GM20000 (cell line): ENCODE measurements at regions not wholly inside any gene's neighbourhood (a gene's known extent, or its start where the extent isn't known, plus 50 kb on each side); places are given as distances from the start of the nearest gene placed in this dataset.

Experiments
- DNase-seq: peaks from one replicate; pipeline ENCODE4 v3.0.0; 2012; ENCODE audit warnings: low spot score
- TF ChIP-seq, protein P1 (sequence below): IDR thresholded peaks from 2 replicates; pipeline ENCODE4 v1.5.1; 2012; ENCODE audit warnings: mild to moderate bottlenecking, control low read depth; ENCODE audit errors: extremely low read depth, missing control alignments

DNA sequence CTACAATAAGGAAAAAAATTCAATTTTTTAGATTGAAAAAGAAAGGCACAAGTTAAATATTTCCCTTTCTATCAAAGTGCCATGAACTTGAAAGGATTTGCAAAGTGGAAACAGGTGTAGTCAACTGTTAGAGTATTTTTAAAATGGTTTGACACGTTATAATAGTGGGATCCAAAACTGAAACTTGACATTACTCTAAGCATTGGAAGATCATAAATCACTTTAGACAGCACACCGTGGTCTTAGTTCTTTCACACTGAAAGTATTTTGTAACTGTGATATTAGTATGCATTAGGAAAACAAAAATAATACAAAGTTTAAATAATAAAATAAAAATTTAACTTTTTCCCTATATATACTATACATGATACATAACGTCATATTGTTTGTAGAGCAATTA lies 933.1 kb downstream of the EPHA3 start:
- DNase-seq = no peak
- TF ChIP-seq, protein P1, sequence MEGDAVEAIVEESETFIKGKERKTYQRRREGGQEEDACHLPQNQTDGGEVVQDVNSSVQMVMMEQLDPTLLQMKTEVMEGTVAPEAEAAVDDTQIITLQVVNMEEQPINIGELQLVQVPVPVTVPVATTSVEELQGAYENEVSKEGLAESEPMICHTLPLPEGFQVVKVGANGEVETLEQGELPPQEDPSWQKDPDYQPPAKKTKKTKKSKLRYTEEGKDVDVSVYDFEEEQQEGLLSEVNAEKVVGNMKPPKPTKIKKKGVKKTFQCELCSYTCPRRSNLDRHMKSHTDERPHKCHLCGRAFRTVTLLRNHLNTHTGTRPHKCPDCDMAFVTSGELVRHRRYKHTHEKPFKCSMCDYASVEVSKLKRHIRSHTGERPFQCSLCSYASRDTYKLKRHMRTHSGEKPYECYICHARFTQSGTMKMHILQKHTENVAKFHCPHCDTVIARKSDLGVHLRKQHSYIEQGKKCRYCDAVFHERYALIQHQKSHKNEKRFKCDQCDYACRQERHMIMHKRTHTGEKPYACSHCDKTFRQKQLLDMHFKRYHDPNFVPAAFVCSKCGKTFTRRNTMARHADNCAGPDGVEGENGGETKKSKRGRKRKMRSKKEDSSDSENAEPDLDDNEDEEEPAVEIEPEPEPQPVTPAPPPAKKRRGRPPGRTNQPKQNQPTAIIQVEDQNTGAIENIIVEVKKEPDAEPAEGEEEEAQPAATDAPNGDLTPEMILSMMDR = no peak

DNA sequence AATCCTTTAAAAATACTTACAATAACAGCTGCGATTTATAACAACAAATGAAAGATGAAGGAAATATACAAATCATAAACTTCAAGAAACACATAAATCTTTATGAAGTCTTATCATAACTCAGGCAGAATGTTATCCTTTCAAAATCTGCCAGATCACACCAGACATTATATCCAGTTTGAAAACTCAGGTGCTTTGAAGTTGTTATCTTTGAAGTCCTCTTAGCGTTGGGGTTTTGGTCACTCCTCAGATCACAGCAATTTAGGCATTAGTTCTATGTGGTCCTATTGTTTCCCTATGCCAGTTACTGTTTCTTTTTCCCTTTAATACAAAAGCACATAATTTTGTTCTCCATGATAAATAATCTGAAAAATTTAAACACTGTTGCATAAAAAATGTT lies 934.6 kb downstream of the EPHA3 start:
- TF ChIP-seq, protein P1 = no peak
- DNase-seq = no peak

DNA sequence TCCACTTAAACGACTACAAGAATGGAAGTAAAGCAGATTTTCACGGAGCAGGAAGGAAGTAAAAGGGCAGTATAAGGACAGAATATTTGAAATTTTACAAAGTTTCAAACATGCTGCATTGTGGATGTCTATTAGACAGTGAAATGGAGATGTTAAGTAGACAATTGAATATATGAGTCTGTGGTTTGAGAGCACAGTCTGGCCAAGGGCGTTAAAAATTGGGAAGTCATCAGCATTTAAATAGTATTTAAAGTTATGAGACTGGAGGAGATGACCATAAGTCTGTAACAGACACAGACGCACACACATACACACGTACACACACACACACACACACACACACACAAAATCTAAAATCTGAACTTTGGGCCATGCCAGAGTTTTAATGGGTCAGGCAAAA lies 935.9 kb downstream of the EPHA3 start:
- TF ChIP-seq, protein P1 = no peak

DNA sequence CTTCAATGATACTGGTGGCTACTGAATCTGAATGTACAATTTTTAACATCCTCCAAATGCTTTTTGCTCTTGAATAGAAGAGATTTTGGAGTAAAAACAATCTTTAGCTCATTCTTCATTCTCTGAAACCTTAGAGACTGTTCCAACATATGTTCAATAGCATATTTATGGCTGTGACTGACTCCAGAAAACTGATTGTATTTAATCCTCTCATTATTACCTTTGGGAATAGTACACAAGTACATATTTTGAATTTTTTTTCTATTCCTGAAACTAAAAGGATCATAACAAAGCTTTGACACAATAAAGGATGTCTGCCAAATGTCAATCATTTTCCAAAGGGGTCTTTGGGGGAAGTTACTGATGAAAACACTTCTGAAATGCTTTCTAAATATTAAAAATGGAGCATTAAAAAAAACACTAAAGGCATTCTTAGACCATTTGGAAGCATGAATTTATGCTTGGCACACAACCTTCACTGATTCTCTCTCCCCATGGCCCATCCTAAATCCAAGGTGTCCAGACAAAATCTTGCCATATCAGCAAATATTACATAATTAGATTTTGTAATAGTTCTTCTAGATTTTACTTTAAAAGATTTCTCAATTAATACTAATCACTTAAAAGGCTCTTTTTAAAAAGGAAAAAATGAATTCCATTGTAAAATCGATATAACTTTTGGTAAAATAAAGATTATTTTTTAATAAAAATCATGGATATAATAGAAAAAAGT lies 936.8 kb downstream of the EPHA3 start:
- TF ChIP-seq, protein P1 = no peak

More for the DNA sequence above, 935.9 kb downstream of the EPHA3 start:
- DNase-seq = no peak

DNA sequence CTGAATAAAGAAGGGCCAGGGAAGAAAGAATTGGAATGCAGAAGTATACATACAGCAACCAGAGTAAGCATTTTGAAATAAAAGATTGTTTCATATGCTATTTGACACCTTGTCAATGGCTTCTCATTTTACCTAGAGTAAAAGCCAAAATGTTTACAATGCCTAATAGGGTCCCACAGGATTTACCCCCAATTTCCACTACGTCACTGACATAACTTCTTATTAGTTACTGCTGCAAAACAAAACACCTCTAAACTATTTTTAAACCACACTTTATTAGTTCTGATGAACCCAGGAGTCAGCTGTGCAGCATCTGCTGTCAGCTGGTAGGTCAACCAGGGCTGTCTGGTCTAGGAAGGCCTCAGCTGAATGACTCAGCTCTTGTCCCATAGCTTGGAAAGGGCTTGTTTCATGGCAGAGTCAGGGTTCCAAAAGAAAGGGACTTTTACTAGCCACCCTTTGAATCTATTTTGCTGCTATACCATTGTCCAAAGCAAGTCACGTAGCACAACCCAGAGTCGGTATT lies 945.1 kb downstream of the EPHA3 start:
- TF ChIP-seq, protein P1 = no peak
- no peak for DNase-seq

More for the DNA sequence above, 936.8 kb downstream of the EPHA3 start:
- DNase-seq = no peak

DNA sequence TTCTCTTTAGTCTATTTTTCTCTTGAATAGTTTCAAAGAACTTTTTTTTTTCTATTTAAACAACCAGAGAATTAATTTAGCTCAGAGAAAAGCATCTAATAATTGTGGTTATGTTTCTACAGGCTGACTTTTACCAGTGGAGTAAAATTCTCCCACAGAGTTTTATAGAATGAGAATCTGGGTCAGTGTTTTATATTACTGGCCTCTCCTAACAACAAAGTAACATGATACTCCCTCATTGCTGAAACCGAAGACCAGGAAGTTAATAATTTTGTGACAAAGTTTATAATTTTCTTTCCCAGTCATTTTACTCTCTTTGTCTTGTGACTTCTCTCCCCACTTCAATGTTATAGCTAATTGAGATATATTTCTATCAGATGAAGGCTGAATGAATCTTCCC lies 946.9 kb downstream of the EPHA3 start:
- no peak for DNase-seq
- TF ChIP-seq, protein P1 = no peak

DNA sequence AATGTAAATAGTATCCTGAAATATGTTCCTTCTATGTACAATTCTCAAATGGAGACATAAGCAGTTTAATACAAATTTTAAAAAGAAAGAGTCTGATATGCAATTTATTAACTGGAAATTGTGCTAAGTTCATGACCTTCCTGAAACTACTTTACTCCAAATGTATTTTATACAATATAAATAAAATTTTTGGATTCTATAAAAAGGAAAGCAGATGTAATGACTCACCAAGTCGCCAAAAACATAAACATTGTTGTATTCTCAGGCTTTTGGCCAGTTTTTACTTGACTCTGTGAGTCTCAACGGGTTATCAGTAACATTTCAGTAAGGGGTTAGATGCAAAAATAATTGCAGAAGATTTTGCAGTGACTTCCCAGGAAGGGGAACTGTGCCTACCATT lies 948.2 kb downstream of the EPHA3 start:
- no peak for DNase-seq
- TF ChIP-seq, protein P1 = no peak
